D341Med (cell line): ENCODE measurements at regions not wholly inside any gene's neighbourhood (a gene's known extent, or its start where the extent isn't known, plus 50 kb on each side); places are given as distances from the start of the nearest gene placed in this dataset.

Source experiments
- DNase-seq: peaks from one replicate; pipeline ENCODE4 v3.0.0; 2012; ENCODE audit warnings: low spot score

- no peak for DNase-seq
These were observed 54.3 kb upstream of the RGPD4 start for GRCh38 chr2:107772353-107772752.

- DNase-seq: no peak
These were observed 51.5 kb upstream of the RGPD4 start for GRCh38 chr2:107775211-107775610.

- no peak for DNase-seq
These were observed 50.9 kb upstream of the RGPD4 start for GRCh38 chr2:107775791-107776190.

GRCh38 chr2:107776362-107776761, 50.3 kb upstream of the RGPD4 start:
- no peak for DNase-seq
